HG03108 (cell line): ENCODE measurements at regions not wholly inside any gene's neighbourhood (a gene's known extent, or its start where the extent isn't known, plus 50 kb on each side); places are given as distances from the start of the nearest gene placed in this dataset.

Experiments used
- ATAC-seq: cut with Tn5 transposase; IDR thresholded peaks from one replicate; pipeline ENCODE4 v1.9.1; 2021; ENCODE audit warnings: moderate library complexity; ENCODE audit not compliant: unreplicated experiment

- no peak for ATAC-seq
These were observed 55.9 kb downstream of the ZBTB18 start for GRCh38 chr1:244106837-244107493.

DNA sequence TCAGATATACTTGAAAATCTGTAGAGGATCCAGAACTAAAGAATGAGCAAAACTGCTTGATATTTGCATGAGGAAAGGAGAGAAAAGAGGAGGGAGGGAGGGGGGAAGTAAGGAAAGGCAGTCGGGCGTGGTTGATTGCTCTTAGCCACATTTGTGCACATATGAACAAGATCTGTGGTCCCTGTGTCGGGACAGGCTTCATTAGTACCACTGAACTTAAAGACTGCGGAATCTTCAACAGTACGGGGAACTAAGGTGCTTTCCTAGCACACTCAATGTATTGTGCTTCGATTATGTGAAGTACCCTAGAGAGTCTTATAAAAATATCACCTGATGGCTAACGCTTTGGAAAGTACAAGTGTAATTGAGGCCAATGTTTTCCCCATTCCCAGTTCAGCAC is 59.9 kb downstream of the ZBTB18 start:
- ATAC-seq = no peak

DNA sequence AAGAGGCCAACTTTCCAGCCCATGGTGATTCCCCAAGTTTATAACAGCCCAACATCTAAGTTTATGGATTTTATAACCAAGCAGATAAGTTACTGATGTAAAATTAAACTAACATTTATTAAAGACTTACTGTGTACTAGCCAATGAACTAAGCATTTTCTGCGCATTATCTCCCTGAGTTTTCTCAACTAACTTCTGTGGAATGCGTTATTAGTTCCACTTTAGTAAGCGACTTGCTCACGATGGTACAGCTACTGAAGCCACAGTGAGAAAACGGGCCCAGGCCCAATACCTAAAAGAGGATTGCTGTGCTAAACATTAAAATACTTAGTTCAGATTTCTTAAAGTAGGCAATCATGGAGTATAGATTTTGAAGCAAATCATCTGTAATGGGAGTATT is 61.0 kb downstream of the ZBTB18 start:
- no peak for ATAC-seq

- ATAC-seq = no peak
These were observed 61.6 kb downstream of the ZBTB18 start for GRCh38 chr1:244112636-244113035.

GRCh38 chr1:244113532-244114320 is 62.6 kb downstream of the ZBTB18 start:
- ATAC-seq = no peak

DNA sequence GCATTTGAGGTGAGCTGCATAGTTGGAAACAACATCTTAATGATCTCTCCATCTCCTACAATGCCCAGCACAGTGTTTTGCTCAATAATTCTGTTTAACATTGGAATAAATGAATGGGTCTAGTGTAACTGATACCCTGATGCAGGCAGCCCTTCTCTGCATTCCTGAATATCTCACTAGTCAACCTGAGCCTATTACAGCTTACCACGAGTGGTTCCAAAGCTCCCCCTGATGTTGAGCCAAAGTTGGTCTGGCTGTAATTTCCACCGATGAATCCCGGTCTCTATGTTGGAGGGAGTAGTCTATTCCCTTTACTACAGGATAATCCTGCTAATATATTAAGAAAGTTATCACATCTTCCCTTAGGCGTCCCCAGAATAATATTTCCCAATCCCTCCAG is 63.8 kb downstream of the ZBTB18 start:
- no peak for ATAC-seq

GRCh38 chr1:244116946-244117345 is 65.9 kb downstream of the ZBTB18 start:
- ATAC-seq = no peak

DNA sequence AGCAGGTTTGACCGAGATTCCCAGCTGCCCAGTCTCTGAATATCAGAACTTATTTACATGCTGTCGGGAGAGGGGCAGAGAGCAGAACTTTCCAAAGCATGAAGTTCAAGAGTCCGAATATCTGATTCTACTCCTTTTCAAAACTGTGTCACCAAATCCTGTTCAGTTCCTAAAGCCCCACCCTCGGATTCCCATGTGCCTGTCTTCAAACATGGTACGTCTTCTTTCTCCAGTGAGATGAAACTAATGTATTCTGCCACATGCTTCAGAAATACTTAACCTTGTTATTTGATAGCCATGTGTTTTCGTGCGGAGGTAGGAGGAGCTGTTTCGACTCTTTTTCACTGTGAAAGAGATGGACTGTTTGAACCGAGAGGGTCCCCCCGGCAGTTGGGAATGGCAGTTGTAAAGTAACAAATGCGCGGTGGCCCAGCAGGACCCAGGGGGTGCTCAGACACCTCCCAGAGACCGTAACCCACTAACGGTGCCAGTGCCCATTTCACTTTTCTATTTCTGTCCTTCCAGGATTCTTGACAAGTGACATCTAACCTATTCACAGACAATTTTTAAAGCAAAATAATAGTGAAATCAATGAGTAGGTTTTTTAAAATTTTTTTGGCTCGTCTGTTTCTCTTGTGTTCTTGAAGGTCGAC is 67.2 kb downstream of the ZBTB18 start:
- ATAC-seq = no peak

- no peak for ATAC-seq
These were observed 77.7 kb downstream of the ZBTB18 start for GRCh38 chr1:244128591-244129383.

- ATAC-seq = no peak
These were observed 86.2 kb downstream of the ZBTB18 start for GRCh38 chr1:244137276-244137675.

DNA sequence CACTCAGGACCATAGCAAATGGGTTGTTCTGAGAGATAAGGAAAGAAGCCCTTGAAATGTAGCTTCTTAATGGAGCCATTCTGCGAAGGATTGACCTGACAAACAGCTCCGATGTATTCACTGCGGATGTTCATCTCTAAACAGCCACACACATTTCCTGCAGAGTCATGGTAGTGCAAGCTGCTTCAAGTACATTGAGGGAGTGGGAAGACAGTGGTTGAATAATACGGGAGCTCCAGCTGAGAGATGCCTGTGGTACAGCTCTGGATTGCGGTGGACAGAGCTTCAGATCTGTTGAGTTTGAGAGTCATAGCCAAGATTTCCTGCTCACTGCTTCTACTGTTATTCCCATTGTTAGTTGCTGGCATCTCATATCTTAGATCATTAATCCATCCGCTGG is 86.6 kb downstream of the ZBTB18 start:
- no peak for ATAC-seq

- no peak for ATAC-seq
These were observed 87.3 kb downstream of the ZBTB18 start for GRCh38 chr1:244138399-244138798.

GRCh38 chr1:244139655-244140054 is 88.6 kb downstream of the ZBTB18 start:
- no peak for ATAC-seq

- ATAC-seq = no peak
These were observed 89.3 kb downstream of the ZBTB18 start for GRCh38 chr1:244140420-244140819.

GRCh38 chr1:244144053-244144452 is 93.0 kb downstream of the ZBTB18 start:
- no peak for ATAC-seq

DNA sequence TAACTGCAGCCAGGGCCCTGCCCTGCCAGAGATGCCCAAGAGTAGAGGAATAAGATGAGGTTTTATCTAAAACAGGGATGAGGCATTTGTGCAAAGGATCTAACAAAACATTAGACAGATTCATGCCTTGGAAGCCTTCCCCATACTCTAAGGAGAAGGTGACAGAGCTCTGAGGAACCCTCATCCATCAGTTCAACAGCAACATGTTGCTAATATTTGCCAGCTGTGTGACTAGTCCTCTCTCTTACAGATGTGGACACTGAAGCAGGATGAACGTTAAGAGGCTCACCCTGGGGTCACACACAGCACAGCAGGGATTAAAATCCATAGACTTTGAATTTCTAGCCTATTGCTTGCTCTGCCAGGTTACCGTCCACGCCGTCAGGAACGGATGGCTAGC is 99.0 kb downstream of the ZBTB18 start:
- ATAC-seq = no peak

DNA sequence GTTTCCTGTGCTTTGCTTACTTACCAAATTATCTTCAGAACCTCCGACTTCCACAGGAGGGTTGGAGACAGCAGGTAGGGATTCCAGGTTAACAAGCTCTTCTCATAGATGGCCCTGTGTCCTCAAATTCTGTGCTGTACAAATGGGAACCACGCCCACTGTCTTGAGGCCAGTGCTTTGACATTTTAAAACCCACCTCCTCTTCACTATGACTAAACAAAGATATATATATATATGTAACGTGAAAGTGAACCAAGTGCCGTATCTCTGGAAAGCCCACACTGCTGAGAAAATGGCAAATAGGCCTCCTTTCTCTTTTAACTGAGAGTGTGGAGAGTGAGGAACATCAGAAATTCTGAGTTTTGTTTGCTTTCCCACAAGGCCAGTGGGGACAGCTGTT is 99.6 kb downstream of the ZBTB18 start:
- ATAC-seq = no peak

DNA sequence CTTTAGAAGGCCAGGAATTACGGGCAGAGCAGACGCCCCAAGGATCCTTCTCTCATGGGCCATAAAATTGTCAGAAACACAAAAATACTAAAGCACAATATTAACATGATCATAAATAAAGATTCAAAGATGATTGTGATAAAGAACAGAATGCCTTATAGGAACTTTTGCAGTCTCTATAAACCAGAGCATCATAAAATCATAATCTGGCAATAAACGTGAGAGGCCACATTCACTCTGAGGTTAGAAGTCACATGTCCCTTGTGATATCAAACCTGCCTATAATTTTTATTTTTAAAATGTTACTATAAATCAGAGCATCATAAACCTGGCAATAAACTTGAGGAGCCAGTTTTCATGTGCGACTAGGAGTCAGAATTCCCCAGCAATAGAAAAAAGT is 100.5 kb downstream of the ZBTB18 start:
- ATAC-seq = no peak

DNA sequence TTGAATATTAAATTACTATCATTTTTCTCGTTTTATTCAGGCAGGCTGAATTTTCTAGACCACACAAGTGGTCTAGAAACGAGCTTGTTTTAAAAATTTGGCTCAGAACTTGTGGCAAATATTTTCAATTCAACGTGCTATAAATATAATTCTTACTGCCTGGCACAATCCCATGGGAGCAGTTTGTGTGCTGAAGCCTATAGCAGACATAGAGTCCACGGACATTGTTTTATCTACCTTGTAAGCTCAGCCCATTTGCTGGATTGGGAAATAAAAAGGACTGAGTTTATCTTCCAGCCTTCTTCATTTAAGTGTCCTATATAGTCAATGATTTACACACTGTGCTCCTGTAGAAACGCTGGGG is 103.4 kb downstream of the ZBTB18 start:
- no peak for ATAC-seq

DNA sequence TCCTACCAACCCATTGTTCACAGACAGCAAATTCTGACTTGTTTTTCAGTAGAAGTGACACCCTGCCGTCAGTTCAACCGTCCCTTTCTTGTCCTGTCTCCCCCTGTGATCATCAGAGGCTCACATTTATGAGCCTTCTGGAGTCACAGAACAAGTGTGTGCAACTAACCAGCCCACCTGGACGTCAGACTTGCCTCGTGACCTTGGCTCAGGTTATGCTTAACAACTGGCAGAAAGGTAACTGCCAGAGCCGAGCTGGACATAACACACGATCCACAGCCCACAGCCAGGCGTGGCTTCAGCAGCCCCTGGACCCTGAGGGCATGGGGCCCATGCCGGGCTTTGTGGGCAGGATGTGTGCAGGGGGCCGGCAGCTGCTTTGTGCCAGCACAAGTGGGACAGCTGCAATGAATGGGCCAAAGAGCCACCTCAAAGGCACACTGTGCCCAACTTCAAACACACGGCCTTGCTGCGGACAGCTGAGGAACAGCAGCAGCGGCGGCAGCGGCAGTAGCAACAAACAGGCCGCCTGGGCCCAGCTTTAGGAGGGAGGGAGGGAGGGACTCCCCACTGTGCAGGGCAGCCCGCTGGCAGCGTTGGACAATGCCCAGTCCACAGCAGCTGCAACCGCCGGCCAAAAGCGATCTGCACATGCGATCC is 103.9 kb downstream of the ZBTB18 start:
- no peak for ATAC-seq

DNA sequence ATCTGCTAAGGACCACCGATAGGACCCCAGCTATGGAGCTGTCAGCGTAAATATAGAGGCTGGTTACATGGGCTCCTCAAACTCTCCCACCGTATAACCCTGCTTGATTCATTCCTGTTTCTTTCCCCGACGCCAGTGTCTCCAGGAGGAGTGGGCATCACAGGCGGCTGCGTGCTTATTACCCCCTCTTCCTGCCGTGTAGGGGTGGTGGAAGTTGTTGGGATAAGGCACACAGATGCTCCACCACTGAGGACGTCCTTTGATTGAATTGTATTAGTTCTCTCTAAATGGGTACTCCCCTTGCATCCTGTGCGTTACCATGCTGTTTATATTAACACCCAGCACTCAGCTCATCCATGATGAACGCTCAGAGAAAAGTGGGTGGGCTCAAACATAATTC is 104.6 kb downstream of the ZBTB18 start:
- ATAC-seq = no peak
